VCaP (cell line): ENCODE measurements at regions not wholly inside any gene's neighbourhood (a gene's known extent, or its start where the extent isn't known, plus 50 kb on each side); places are given as distances from the start of the nearest gene placed in this dataset.
"Not testable (repeated sequence)": the region's sequence is repeated elsewhere in the genome, so short reads cannot be mapped to it uniquely, and the experiment has no call there.

ENCODE experiments used
- H3K27ac ChIP-seq: fragments of 450-650 bp; 2 replicates; pipeline ENCODE4 v1.5.1; 2017
- TF ChIP-seq, protein P1 (sequence below): fragments of 450-650 bp; conservative IDR thresholded peaks from 2 replicates; pipeline ENCODE4 v1.5.1; 2017; ENCODE audit warnings: mild to moderate bottlenecking, moderate library complexity

DNA sequence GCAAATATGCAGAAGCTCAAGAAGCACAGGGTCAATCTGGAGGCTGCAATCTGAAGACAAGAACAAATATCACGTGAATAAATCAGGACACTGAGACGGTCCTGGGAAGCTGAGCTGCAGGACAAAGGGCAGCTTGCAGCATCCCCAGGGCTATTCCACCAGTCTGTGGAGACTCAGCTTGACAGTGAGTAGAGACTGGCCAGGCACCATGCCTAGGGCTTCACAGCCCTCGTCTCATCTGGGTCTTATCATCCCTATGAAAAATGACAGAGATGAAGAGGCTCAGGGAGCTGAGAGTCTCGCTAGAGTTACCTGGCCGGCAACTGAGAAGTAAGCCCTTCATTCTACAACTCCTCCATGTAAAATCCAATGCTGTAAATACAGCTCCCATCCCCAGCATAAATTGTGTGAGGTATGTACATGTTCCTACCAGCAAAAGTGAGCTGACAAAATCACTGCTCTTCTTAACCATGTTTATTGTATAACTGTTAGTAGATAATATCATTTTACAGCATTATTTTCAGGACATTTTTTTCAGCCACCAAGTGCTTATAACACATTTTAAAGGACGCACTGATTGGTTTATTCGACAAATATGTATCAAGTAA lies 186.6 kb upstream of the IGFBP3 start:
- TF ChIP-seq, protein P1, sequence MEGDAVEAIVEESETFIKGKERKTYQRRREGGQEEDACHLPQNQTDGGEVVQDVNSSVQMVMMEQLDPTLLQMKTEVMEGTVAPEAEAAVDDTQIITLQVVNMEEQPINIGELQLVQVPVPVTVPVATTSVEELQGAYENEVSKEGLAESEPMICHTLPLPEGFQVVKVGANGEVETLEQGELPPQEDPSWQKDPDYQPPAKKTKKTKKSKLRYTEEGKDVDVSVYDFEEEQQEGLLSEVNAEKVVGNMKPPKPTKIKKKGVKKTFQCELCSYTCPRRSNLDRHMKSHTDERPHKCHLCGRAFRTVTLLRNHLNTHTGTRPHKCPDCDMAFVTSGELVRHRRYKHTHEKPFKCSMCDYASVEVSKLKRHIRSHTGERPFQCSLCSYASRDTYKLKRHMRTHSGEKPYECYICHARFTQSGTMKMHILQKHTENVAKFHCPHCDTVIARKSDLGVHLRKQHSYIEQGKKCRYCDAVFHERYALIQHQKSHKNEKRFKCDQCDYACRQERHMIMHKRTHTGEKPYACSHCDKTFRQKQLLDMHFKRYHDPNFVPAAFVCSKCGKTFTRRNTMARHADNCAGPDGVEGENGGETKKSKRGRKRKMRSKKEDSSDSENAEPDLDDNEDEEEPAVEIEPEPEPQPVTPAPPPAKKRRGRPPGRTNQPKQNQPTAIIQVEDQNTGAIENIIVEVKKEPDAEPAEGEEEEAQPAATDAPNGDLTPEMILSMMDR = no peak
- H3K27ac ChIP-seq = no peak overlapping the region

DNA sequence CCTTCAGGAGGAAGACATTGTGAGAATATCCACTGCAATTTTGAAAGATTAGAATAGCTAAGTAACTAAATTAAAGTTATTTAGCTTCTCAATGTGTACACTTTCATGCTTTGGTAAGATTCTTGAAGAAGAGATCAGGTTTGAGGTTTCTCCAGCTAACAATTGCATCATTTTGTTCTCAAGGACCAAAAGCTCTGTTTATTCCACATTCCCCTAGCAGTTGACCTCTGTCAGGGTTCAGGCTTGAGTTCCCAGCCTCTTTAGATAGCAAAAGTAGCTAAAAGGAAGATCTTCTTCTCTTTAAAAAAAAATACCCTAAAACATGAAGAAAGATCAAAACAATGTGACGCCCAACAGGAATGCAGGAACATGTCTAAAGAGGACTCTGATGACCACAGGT lies 179.4 kb upstream of the IGFBP3 start:
- no peak overlapping the region for H3K27ac ChIP-seq
- TF ChIP-seq, protein P1 = no peak

DNA sequence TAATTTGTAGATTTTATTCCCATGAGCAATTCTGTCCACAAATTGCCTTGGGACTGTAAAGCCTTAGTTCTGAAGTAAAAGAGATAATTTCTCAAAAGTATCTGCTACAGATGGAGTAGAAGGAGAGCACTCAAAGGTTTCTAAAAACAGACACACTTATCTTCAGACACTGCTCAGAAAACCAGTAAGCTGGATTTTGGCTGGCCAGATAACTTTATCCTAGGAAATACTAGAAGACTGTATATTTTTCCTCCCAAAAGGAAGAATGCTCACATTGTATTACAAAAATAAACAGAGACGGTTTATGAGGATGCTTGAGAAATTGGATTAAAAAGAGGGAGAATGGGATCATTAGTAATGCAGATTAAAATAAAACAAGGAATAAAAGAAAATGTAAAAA lies 178.0 kb upstream of the IGFBP3 start:
- TF ChIP-seq, protein P1 = no peak
- H3K27ac ChIP-seq = no peak overlapping the region

DNA sequence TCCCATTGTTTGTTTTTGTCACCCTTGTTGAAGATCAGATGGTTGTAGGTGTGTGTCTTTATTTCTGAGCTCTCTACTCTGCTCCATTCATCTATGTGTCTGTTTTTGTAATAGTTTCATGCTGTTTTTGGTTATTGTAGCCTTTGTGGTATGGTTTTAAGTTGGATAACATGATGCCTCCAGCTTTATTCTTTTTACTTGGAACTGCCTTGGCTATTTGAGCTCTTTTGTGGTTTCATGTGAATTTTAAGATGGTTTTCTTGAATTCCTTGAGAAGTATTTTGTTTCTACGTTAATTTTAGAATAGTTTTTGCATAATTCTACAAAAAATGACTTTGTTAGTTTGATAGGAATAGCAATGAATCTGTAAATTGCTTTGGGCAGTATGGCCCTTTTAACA lies 170.0 kb upstream of the IGFBP3 start:
- TF ChIP-seq, protein P1 = no peak
- H3K27ac ChIP-seq = no peak overlapping the region

- H3K27ac ChIP-seq = no peak overlapping the region
- TF ChIP-seq, protein P1 = no peak
Observed at GRCh38 chr7:46089281-46089680, 168.2 kb upstream of the IGFBP3 start.

DNA sequence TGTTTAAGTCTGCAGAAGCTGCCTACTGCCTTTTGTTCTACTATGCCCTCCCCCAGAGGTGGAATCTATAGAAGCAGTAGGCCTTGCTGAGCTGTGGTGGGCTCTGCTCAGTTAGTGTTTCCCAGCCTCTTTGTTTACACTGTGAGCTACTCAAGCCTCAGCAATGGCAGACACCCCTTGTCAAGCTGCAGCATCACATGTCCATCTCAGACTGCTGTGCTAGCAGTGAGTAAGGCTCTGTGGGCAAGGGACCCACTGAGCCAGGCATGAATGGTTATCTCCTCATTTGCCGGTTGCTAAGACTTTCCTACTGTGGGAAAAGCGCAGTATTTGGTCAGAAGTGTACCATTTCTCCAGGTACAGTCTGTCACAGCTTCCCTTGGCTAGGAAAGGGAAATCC lies 167.4 kb upstream of the IGFBP3 start:
- H3K27ac ChIP-seq = not testable (repeated sequence)

DNA sequence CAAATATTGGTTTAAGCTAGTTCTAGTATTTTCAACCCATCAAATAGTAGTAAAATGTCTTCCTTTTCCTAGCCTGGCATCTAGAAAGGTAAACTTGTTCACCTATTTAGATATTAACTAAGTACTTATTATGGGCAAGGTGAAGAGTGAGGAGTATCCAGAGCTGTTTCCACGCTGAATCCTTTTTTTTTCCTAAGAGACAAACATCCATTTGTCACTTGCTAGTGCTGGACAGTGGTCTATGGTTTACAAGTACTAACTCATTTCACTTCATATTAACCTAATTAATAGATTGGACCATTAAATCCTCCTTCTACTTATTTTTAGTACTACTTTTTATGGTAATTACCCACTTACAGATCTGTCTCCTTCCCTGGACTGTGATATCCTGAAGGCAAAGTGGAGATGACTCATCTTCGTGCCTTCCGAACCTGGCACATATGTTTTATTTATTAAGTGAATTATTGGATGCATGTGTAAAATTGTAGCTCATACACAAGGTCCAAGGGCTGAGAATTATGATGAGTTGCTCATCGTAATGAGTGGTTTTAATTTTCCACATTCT lies 159.6 kb upstream of the IGFBP3 start:
- TF ChIP-seq, protein P1 = no peak
- peak overlapping the region; percentile 65 for H3K27ac ChIP-seq

DNA sequence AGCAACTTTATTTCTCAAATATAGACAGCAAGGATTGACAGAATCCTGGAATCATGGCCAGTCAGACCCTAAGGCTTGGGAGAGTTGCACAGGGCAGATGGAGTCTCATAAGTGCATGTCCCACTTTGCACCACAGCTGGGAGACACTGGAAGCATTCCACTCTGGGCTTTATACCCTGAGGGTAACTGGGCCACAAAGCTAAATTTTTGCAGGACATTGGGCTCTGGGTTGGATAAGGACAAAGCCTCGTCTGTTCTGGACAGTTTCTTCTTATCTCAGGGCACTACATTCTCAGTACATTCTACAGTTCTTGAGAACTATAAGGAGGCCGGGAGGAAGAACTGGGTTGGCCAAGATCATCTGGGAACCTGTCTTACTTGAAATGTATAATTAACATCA lies 158.3 kb upstream of the IGFBP3 start:
- TF ChIP-seq, protein P1 = no peak
- H3K27ac ChIP-seq = no peak overlapping the region
